ENCODE measurements at regions not wholly inside any gene's neighbourhood (a gene's known extent, or its start where the extent isn't known, plus 50 kb on each side); places are given as distances from the start of the nearest gene placed in this dataset.

- TF ChIP-seq ZNF543 (CRISPR knock-in tag; IDR thresholded peaks at IDR 0.05) (no peak), ZFP62 (CRISPR knock-in tag; IDR thresholded peaks at IDR 0.05) (no peak), MAZ (IDR thresholded peaks at IDR 0.05; ENCODE audit: borderline replicate concordance, low read depth, low read length) (no peak), MAZ (CRISPR knock-in tag; IDR thresholded peaks at IDR 0.05; ENCODE audit: low read depth) (no peak), ZNF121 (CRISPR knock-in tag; IDR thresholded peaks at IDR 0.05) (no peak), CTCF (CRISPR knock-in tag; IDR thresholded peaks at IDR 0.05) (no peak), MBD4 (IDR thresholded peaks at IDR 0.05; ENCODE audit: borderline replicate concordance, low read length) (no peak), MEIS1 (CRISPR knock-in tag; IDR thresholded peaks at IDR 0.05; ENCODE audit: borderline replicate concordance) (no peak), RAD21 (CRISPR knock-in tag; IDR thresholded peaks at IDR 0.05) (no peak), POLR2AphosphoS5 (IDR thresholded peaks at IDR 0.05; ENCODE audit: low read depth, low read length) (no peak), ZBTB43 (CRISPR knock-in tag; conservative IDR thresholded peaks at IDR 0.05) (no peak), PAX8 (CRISPR knock-in tag; IDR thresholded peaks at IDR 0.05; ENCODE audit: borderline replicate concordance) (no peak), FOXK2 (IDR thresholded peaks at IDR 0.05) (no peak)
Measured at GRCh38 chr11:39144351-39145130, 2314.9 kb downstream of the LRRC4C start.

Measured in HepG2 (cell line).